Lower leg skin (tissue), 4 donors: ENCODE measurements at regions not wholly inside any gene's neighbourhood (a gene's known extent, or its start where the extent isn't known, plus 50 kb on each side); places are given as distances from the start of the nearest gene placed in this dataset.

Experiments
- DNase-seq, 2 donors: peaks; one replicate each; pipeline ENCODE4 v3.0.0-alpha.2; 2019; ENCODE audit warnings: low spot score in 2 of 2
- H3K4me3 ChIP-seq: fragments of 200-600 bp; sonication (generic); 2 replicates; pipeline ENCODE4 v1.5.1; 2017; ENCODE audit warnings: mild to moderate bottlenecking, low read depth; ENCODE audit not compliant: poor library complexity, severe bottlenecking
- POLR2A ChIP-seq, 2 donors: fragments of 450-650 bp; IDR thresholded peaks; one replicate each; pipeline ENCODE4 v1.6.1; 2016 to 2017; ENCODE audit warnings: antibody characterized with exemption in 2 of 2, mild to moderate bottlenecking in 1 of 2, moderate library complexity in 1 of 2
- WGBS, 2 donors: methylation state at CpG; one replicate each; pipeline ENCODE4 v1.1.5; 2018; 5-methylcytosine and 5-hydroxymethylcytosine counted together
- intact Hi-C: fragments of 100-400 bp; cut with DNase I; formaldehyde crosslinking; loops from one replicate; pipeline ENCODE4 v1.15.0; 2023; ENCODE audit warnings: low total_unique reads
- TF ChIP-seq, protein P1 (sequence below), 3 donors: fragments of 450-650 bp; IDR thresholded peaks; one replicate each; pipeline ENCODE4 v1.5.1; 2016; ENCODE audit warnings: antibody characterized with exemption in 3 of 3, mild to moderate bottlenecking in 3 of 3, moderate library complexity in 2 of 3

GRCh38 chr21:27400045-27400444, 433.2 kb upstream of the ADAMTS5 start:
- TF ChIP-seq, protein P1, sequence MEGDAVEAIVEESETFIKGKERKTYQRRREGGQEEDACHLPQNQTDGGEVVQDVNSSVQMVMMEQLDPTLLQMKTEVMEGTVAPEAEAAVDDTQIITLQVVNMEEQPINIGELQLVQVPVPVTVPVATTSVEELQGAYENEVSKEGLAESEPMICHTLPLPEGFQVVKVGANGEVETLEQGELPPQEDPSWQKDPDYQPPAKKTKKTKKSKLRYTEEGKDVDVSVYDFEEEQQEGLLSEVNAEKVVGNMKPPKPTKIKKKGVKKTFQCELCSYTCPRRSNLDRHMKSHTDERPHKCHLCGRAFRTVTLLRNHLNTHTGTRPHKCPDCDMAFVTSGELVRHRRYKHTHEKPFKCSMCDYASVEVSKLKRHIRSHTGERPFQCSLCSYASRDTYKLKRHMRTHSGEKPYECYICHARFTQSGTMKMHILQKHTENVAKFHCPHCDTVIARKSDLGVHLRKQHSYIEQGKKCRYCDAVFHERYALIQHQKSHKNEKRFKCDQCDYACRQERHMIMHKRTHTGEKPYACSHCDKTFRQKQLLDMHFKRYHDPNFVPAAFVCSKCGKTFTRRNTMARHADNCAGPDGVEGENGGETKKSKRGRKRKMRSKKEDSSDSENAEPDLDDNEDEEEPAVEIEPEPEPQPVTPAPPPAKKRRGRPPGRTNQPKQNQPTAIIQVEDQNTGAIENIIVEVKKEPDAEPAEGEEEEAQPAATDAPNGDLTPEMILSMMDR (IDR thresholded peaks at IDR 0.05): no peak
- TF ChIP-seq POLR2A (IDR thresholded peaks at IDR 0.05): no peak

DNA sequence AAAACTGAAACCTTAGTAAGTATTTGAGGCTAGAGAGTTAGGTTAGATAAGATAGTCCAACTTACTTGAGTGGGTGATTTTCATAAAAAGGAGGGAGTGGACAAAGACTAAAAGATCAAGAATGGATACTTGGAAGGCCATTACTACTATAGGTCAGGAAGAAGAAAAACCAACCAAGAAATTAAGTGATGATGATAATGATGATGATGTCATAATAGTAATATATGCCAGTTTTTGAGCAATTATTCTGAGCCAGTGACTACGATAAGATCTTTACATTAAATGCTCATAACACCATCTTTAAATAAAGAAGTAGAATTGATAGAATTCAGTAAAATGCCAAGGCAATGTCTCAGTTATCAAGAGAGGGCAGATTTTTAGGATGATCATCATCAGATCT, 430.7 kb upstream of the ADAMTS5 start:
- no peak for TF ChIP-seq POLR2A (IDR thresholded peaks at IDR 0.05)
- TF ChIP-seq, protein P1 (IDR thresholded peaks at IDR 0.05): no peak
- no peak overlapping the region for H3K4me3 ChIP-seq
- WGBS, 2 donors: 86 to 95% methylated on average over 1 of the region's 1 CpG
- no peak for DNase-seq
- intact Hi-C loops: no loop called here

More at GRCh38 chr21:27400045-27400444, 433.2 kb upstream of the ADAMTS5 start:
- DNase-seq: no peak
- 69 to 70% methylated on average over 4 of the region's 4 CpGs for WGBS, 2 donors
- no peak overlapping the region for H3K4me3 ChIP-seq
- intact Hi-C loops: no loop called here

DNA sequence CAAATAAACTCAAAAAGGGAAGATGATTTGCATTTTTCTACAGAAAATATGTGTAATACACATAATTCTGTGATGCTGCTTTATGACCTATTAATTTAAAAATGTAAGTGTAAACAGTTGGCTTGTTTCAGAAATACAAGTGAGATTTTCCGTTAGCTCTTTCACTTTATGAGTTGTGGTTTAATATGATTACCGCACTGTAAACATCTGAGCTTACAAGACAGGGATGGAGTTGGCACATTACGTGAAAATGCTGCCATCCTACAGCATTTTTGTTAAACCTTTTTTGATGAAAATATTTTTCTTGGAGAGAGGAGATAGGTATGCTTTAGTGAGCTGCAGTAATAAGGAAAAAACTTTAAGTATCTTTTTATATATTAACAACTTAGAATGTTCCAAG, 426.8 kb upstream of the ADAMTS5 start:
- WGBS, 2 donors: 72 to 76% methylated on average over 3 of the region's 3 CpGs
- intact Hi-C loops: no loop called here
- no peak for DNase-seq
- no peak overlapping the region for H3K4me3 ChIP-seq
- TF ChIP-seq, protein P1 (IDR thresholded peaks at IDR 0.05): no peak
- no peak for TF ChIP-seq POLR2A (IDR thresholded peaks at IDR 0.05)

DNA sequence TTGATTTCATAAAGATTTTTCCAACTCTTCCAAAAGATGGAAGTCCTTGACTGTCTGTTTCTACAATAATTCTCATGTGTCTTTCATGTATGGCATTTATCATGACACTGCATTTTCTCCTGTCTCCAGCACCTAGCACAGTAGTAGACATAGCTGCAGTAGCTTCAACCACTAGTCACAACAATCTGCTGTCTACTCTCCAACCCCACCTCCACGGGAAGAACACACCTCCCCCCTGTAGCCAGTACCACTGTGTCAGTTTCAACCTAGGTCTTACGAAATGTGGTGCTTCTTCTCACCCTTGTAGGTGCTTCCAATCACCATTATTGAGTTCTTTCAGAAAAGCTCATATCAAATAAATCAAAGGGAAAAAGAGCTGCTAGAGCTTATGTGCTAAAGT, 425.1 kb upstream of the ADAMTS5 start:
- H3K4me3 ChIP-seq: no peak overlapping the region
- intact Hi-C loops: no loop called here
- no peak for DNase-seq
- WGBS, 2 donors: 74 to 86% methylated on average over 2 of the region's 2 CpGs
- no peak for TF ChIP-seq POLR2A (IDR thresholded peaks at IDR 0.05)

DNA sequence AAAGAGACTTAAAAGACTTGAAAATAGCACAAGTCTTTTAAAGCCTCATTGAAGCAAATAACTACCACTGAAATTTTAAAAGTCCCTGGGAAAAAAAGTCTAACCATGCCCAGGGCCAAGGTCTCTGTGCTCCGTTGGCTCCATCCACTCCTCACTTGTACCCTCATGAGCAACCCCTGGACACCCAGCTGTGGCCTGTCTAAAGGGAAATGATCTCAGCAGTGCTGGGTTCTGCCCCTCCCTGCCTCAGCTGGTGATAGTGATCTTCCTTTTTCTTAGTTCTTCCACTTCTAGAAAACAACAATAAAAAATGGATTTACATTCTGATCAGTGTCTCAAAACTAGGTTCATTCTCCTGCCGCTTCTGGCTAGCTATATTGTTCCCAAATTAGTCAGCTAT, 423.5 kb upstream of the ADAMTS5 start:
- 76 to 86% methylated on average over 2 of the region's 2 CpGs for WGBS, 2 donors
- H3K4me3 ChIP-seq: no peak overlapping the region
- no peak for DNase-seq
- TF ChIP-seq POLR2A (IDR thresholded peaks at IDR 0.05): no peak
- TF ChIP-seq, protein P1 (IDR thresholded peaks at IDR 0.05): no peak
- intact Hi-C loops: no loop called here

- no peak for TF ChIP-seq POLR2A (IDR thresholded peaks at IDR 0.05)
- TF ChIP-seq, protein P1 (IDR thresholded peaks at IDR 0.05): no peak
- H3K4me3 ChIP-seq: no peak overlapping the region
- DNase-seq: no peak
- intact Hi-C loops: no loop called here
- 88 to 92% methylated on average over 2 of the region's 2 CpGs for WGBS, 2 donors
These were observed 421.9 kb upstream of the ADAMTS5 start for GRCh38 chr21:27388825-27389224.
